HUES6 (cell line): ENCODE measurements at regions not wholly inside any gene's neighbourhood (a gene's known extent, or its start where the extent isn't known, plus 50 kb on each side); places are given as distances from the start of the nearest gene placed in this dataset.
"Not testable (repeated sequence)": the region's sequence is repeated elsewhere in the genome, so short reads cannot be mapped to it uniquely, and the experiment has no call there.

ENCODE experiments used
- H3K27ac ChIP-seq: 2 replicates; pipeline ENCODE4 v1.7.0; 2013; ENCODE audit warnings: low read depth, mild to moderate bottlenecking, low read length, inconsistent platforms
- H3K27me3 ChIP-seq: 2 replicates; pipeline ENCODE4 v1.6.1; 2013; ENCODE audit warnings: low read length; ENCODE audit not compliant: control insufficient read depth, insufficient read depth
- H3K36me3 ChIP-seq: 2 replicates; pipeline ENCODE4 v1.6.1; 2013; ENCODE audit warnings: low read length; ENCODE audit not compliant: control insufficient read depth, insufficient read depth
- H3K4me1 ChIP-seq: 2 replicates; pipeline ENCODE4 v1.6.1; 2013; ENCODE audit warnings: low read length; ENCODE audit not compliant: control insufficient read depth, insufficient read depth
- H3K4me3 ChIP-seq: 2 replicates; pipeline ENCODE4 v1.5.1; 2013; ENCODE audit warnings: low read depth, low read length
- H3K9ac ChIP-seq: one replicate; pipeline ENCODE4 v1.6.1; 2013; ENCODE audit warnings: mild to moderate bottlenecking, low read length
- H3K9me3 ChIP-seq: 2 replicates; pipeline ENCODE4 v1.6.1; 2013; ENCODE audit warnings: low read depth, low read length; ENCODE audit not compliant: control insufficient read depth, insufficient read depth

DNA sequence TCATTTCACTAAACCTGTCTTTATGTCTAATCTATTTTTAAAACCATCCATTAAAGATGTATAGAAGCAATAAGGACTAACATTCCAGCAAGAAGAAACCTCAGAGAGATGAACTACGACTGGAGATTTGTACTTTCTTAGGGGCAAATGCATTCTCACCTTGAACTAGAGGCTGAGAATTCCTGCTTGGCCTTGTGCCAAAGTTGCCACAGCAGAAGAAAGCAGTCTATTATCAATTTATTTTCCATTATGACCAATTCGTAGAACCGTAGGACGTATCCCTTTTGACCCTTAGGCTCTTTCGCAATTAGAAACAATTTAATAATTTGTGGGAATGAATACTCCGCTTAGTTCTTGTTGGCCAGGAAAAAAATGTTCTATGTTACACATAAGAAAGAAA is 1647.4 kb upstream of the CDH9 start:
- no peak overlapping the region for H3K9ac ChIP-seq
- no peaks in the 10 kb centered on the region for H3K9me3 ChIP-seq
- no peak overlapping the region for H3K4me3 ChIP-seq
- H3K4me1 ChIP-seq, result no peaks in the 10 kb centered on the region
- H3K36me3 ChIP-seq, result no peaks in the 10 kb centered on the region
- H3K27ac ChIP-seq, result no peak overlapping the region
- no peaks in the 10 kb centered on the region for H3K27me3 ChIP-seq

DNA sequence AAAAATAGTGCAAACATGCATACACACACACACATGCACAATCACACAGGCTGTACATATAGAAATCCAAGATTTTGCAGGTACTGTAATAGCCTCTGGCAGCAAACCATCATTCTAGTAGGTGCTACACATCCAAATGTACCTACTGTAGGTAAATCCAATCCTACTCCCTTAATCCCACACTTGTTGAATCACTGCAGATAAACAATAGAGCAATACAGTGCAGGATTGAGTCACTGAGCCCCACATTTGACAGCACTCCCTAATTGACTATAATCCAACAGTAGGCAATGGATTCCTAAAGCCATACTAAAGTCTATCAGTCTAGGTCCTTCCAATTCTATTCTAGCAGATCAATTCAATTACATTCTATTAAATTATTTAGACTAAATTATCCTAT is 1640.5 kb upstream of the CDH9 start:
- Histone ChIP-seq H3K9ac (no peak overlapping the region), H3K27me3 (no peaks in the 10 kb centered on the region), H3K4me1 (no peaks in the 10 kb centered on the region), H3K9me3 (no peaks in the 10 kb centered on the region; the same call in 1 of the 2 replicates), H3K36me3 (no peaks in the 10 kb centered on the region), H3K4me3 (no peak overlapping the region), H3K27ac (no peak overlapping the region)

DNA sequence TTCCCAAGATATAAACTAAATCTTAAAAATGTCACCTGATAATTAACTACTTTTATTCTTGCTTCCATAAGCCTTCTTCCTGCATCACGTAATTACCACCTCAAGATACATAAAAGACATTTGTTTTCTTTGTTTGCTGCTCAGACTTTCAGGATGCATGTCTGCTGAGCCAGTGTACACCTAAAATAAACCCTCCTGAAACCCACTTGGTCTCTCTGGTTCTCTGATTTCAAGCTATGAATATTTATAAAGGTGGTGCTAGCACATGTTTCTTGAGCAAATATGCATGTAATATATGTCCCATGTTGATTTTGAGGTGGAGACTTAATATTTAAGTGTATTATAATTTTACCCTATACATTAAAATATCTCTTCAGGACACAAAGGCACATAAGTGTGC is 1627.7 kb upstream of the CDH9 start:
- Histone ChIP-seq H3K9me3 (peaks cover 38% of the 10 kb centered on the region), H3K9ac (no peak overlapping the region), H3K27ac (no peak overlapping the region), H3K4me1 (no peaks in the 10 kb centered on the region), H3K4me3 (no peak overlapping the region), H3K36me3 (no peaks in the 10 kb centered on the region), H3K27me3 (no peaks in the 10 kb centered on the region)

DNA sequence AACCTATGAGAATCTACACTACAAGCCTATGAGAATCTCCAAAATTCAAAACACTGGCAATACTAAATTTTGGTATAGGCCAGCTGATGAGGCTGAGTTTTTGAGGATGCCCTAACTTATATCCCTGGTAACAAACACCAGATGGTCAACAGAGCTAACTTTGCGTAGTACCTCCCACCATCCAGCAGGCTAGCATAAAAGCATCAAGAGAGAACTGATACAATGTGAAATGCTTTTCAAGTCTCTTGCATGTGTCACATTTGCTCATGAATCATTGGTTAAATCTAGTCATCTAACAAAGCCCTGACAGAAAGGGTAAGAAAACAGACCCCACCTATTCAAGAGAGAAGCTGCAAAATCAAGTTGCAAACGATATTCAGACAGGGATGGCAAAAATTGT is 1609.7 kb upstream of the CDH9 start:
- no peaks in the 10 kb centered on the region for H3K27me3 ChIP-seq
- H3K36me3 ChIP-seq, result no peaks in the 10 kb centered on the region
- H3K9ac ChIP-seq, result no peak overlapping the region
- H3K9me3 ChIP-seq, result no peaks in the 10 kb centered on the region
- H3K27ac ChIP-seq, result no peak overlapping the region
- no peak overlapping the region for H3K4me3 ChIP-seq
- H3K4me1 ChIP-seq, result no peaks in the 10 kb centered on the region

DNA sequence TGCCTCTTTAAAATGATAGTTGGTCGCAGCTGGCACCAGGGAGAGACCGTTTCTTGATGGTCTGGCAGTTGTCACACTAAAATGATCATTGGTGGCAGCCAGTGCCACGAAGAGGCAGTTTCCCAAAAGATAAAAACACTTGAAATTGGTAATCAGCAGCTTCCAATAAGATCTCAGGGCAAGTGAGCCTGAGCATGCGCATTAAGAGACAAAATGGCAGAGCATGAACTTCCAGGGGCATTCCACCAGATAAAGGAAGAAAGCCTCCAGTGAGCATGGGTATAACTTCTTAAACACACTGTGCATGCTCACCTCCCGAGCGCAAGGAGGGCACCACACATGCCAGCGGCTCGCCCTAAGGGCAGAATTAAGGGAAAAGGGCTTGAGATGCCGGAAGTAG is 1594.2 kb upstream of the CDH9 start:
- Histone ChIP-seq H3K36me3 (no peaks in the 10 kb centered on the region), H3K4me1 (no peaks in the 10 kb centered on the region), H3K4me3 (no peak overlapping the region), H3K27me3 (no peaks in the 10 kb centered on the region), H3K27ac (no peak overlapping the region), H3K9me3 (no peaks in the 10 kb centered on the region), H3K9ac (no peak overlapping the region)

DNA sequence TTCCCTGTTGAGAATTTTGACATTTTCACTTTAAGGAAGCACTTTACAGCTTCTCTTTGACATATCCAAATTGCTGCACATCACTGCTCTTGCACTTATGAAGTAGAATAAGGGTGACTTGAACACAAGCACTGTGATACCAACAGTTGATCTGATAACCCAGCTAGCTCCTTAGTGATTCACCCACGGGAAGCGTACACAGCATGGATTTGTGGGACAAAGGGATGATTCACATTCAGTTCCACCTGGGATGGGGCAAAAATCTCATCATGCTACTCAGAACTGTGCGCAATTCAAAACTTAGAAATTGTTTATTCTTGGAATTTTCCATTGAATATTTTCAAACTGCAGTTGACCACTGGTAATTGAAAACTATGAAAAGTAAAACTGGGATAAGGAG is 1565.5 kb upstream of the CDH9 start:
- no peaks in the 10 kb centered on the region for H3K36me3 ChIP-seq
- H3K4me1 ChIP-seq, result no peaks in the 10 kb centered on the region
- H3K4me3 ChIP-seq, result no peak overlapping the region
- H3K27me3 ChIP-seq, result no peaks in the 10 kb centered on the region
- H3K27ac ChIP-seq, result no peak overlapping the region
- H3K9me3 ChIP-seq, result no peaks in the 10 kb centered on the region
- H3K9ac ChIP-seq, result no peak overlapping the region

DNA sequence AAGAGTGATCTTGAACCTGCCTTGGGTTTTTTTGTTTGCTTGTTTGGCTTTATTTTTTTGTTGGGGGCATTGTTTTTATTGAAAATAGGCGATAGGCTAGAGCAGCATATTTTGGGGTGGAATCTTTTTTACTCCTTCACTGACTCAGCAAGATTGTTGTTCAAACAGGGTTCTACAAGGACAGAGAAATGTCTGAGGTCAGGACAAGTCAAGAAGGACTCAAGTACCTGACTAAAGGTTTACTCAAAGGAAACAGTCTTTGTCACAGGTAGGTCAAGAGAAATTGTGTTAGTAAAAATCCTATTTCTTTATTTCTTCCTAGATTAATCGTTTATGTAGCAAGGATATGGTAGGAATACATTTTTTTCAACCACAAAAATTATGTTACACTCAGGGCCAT is 1564.0 kb upstream of the CDH9 start:
- H3K9me3 ChIP-seq, result no peaks in the 10 kb centered on the region
- no peak overlapping the region for H3K9ac ChIP-seq
- no peak overlapping the region for H3K27ac ChIP-seq
- no peaks in the 10 kb centered on the region for H3K27me3 ChIP-seq
- H3K4me3 ChIP-seq, result no peak overlapping the region
- no peaks in the 10 kb centered on the region for H3K4me1 ChIP-seq
- H3K36me3 ChIP-seq, result no peaks in the 10 kb centered on the region

DNA sequence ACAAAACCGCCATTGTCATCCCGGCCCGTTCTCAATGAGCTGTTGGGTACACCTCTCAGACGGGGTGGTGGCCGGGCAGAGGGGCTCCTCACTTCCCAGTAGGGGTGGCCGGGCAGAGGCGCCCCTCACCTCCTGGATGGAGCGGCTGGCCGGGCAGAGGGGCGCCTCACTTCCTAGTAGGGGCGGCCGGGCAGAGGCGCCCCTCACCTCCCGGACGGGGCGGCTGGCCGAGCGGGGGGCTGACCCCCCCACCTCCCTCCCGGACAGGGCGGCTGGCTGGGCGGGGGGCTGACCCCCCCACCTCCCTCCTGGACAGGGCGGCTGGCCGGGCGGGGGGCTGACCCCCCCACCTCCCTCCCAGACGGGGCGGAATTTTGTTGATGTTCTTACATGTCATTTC is 1558.3 kb upstream of the CDH9 start:
- H3K36me3 ChIP-seq, H3K4me3 ChIP-seq, H3K4me1 ChIP-seq, H3K27me3 ChIP-seq, H3K9ac ChIP-seq, H3K9me3 ChIP-seq, H3K27ac ChIP-seq: not testable (repeated sequence)

DNA sequence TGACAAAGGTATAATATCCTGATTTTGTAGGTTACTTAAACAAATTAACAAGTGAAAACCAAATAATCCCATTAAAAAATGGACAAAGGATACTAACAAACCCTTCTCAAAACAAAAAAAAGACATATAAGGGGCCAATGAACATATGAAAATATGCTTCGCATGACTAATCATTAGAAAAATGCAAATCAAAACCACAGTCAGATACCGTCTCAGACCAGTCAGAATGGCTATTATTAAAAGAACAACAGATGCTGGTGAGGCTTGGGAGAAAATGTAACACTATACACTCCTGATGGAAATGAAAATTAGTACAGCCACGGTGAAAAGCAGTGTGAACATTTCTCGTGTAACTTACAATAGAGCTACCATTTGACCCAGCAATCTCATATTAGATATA is 1542.2 kb upstream of the CDH9 start:
- Histone ChIP-seq H3K4me3 (no peak overlapping the region), H3K9me3 (no peaks in the 10 kb centered on the region), H3K9ac (no peak overlapping the region), H3K4me1 (no peaks in the 10 kb centered on the region), H3K36me3 (no peaks in the 10 kb centered on the region), H3K27ac (no peak overlapping the region), H3K27me3 (no peaks in the 10 kb centered on the region)

DNA sequence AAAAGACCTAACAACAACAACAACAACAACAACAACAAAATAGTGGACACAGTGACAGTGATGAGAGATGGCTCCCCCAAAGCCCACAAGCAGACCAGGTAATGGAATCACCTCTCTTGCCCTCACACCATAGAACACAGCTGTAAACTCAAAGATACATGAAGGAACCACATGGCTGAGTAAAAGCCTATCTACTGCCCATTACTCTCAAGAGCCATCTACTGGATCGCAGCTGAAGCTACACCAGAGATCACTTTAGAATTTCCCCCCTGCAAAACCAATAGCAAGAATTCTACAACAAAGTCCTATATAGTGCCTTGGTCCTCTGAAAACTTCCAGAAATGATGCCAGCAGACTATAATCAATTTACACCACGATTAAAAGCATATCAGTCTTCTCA is 1537.6 kb upstream of the CDH9 start:
- H3K9me3 ChIP-seq, result no peaks in the 10 kb centered on the region
- H3K27ac ChIP-seq, result no peak overlapping the region
- no peaks in the 10 kb centered on the region for H3K27me3 ChIP-seq
- no peak overlapping the region for H3K9ac ChIP-seq
- H3K4me3 ChIP-seq, result no peak overlapping the region
- H3K36me3 ChIP-seq, result no peaks in the 10 kb centered on the region
- H3K4me1 ChIP-seq, result no peaks in the 10 kb centered on the region

DNA sequence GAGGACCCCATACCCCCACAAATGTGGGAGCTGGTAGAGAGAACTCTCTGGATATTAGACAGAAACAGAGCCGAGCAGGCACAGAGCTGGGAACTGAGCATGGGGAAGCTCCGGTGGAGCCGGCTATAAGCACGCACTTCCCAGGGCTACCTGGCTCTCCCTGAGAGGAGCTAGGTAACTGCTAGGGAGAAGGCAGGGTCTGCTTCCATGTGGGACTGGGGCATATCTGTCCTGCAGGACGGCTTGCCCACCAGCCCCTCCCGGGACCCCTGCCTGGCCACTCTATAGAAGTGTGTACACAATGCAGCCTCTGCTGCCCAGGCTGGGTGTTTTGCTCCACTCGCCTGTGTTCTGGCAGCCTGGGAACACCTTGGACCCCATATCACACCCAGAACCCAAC is 1537.0 kb upstream of the CDH9 start:
- Histone ChIP-seq H3K4me1 (no peaks in the 10 kb centered on the region), H3K27ac (no peak overlapping the region), H3K9me3 (no peaks in the 10 kb centered on the region), H3K27me3 (no peaks in the 10 kb centered on the region), H3K36me3 (no peaks in the 10 kb centered on the region), H3K4me3 (no peak overlapping the region), H3K9ac (no peak overlapping the region)

DNA sequence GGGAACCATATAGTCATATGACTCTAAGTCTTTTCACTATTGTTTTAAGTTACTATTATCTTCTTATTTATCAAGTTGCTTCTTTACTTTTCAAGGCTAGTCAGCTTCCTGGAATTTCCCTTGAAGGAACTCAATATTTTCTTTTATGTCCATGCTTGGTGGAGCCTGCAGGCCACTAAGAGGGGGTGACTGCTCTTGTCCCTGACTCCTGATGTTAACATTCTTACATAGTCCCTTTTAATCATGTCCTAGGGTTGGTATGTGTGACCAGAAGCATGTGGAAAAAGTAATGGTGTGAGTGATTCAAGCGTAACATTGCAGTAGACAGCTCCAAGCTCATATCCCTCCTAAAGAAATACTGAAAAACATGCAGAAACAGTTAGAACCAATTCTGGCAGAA is 1536.2 kb upstream of the CDH9 start:
- Histone ChIP-seq H3K4me1 (no peaks in the 10 kb centered on the region), H3K36me3 (no peaks in the 10 kb centered on the region), H3K27ac (no peak overlapping the region), H3K4me3 (no peak overlapping the region), H3K9ac (no peak overlapping the region), H3K9me3 (no peaks in the 10 kb centered on the region), H3K27me3 (no peaks in the 10 kb centered on the region)
